ENCODE measurements at regions not wholly inside any gene's neighbourhood (a gene's known extent, or its start where the extent isn't known, plus 50 kb on each side); places are given as distances from the start of the nearest gene placed in this dataset.

DNA sequence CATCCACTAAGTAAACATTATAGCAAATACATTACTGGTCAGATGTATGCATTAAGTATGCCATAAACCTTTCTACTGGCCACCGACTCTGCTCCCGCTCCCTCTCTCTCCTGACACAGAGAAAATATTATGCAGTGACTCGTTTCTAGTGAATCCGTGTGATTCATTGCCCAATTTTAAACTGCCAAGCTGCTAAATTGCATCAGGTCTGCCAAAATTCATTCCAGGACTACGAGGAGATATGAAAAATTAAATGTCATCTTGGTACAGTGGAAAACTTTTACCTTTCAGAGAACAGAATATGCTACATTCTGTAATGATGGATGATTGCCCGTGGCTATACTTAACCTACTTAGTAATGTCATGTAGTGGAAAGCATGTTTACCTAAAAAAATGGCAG, 368.8 kb upstream of the TSHZ3 start:
- DNase-seq, result no peak

DNA sequence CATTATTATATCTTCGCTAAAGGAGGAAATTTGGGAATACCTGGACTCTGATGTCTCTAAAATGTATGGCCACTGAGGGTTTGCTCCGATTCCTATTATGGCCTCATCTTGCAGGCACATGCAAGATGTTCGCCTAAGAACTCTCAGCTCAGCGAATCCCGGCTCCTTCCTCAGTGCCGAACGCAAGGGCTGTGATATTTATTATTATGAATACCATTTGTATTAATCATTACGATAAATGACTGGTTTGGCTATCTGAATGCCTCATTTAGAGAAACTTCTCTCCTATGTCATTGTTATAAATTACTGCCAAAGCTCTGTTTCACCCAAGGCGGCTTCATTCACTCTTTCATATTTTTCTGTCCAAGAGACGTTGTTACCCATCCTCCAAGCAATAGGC, 369.7 kb upstream of the TSHZ3 start:
- DNase-seq, result no peak

DNA sequence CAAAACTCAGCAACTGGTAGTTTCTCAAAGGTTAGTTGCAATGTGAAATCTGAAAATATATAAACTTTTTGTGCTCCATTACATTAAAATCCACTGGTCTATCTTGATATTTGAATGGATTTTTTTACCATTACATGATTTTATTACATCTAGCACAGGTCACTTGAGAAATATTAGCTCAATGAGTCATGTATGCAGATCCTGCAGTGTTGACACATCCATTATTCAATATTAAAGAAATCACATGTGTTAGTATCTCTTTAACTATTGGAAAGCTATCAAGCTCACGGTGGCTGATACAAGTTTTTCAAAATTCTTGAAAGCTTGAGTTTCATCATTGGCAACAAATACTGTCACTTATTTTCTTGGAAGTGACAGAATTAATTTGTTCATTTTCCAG, 373.9 kb upstream of the TSHZ3 start:
- DNase-seq, result no peak

DNA sequence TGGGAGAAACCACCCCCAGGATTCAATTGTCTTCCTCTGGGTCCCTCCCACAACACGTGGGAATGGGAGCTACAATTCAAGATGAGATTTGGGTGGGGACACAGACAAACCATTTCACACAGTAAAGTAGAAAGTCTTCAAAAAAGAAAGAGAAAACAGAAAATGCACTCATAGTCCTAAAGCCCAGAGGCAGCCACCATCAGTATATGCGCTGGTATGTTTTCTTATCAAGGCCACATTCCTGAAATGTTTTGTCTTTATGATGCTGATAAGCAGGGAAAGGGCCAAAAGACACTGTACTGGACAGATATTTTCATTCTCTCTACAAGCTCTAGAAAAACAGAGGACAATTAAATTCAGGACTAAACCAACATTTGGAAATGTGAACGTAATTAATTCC, 375.8 kb upstream of the TSHZ3 start:
- DNase-seq, result no peak

DNA sequence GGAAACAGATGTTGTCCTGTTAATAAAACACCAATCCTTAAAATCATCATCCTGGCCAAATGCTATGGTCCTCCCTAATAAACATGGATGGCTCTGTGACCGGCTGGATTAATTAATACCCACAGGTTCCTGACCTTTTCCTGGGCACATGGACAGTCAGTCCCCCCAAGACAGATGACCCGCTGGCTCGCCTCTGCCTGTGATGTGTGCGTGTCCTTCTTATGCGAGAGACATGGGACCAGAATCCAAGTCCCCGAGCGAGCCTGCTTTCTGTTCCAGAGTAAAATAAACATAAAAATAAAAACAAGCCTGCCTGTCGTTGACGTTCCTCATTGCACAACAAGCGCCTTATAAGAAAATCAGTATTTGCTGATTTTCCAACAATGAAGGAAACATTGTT, 378.3 kb upstream of the TSHZ3 start:
- no peak for DNase-seq

DNA sequence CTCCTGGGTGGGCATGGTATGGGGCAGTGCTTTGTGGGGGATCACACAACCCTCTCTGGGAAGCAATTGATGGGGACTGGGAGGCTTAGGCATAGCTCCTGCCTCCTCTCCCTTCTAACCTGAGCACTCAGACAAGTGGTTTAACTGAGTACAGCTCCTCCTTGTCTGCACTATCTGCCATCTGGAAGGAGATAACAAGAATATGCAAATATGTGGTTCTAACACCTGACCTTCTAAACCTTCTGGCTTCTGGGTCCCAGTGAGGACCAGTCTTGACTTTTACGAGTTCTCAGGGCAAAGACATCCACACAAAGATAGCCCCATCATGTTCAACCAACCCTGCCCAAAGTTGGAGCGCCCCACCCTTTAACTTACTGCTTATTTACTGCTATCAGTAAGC, 381.0 kb upstream of the TSHZ3 start:
- DNase-seq, result no peak

DNA sequence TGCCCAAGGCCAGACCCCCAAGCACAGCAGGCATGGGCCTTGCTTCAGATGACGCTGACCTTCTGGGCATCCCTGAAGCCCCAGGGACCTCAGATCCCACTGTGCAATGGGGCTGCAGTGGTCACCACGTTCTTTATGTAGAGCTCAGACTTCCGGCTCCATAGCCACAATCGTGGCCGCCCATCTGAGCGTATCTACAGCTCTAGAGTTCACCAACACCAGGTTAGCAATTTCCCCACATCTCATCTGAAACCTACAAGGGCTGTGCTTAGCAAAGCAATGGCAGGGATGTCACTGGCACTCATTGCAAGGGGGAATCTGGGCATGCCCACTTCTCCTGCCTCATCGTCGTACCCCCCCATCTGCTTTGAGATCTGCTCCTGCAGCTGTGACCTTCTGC, 384.4 kb upstream of the TSHZ3 start:
- DNase-seq, result no peak

DNA sequence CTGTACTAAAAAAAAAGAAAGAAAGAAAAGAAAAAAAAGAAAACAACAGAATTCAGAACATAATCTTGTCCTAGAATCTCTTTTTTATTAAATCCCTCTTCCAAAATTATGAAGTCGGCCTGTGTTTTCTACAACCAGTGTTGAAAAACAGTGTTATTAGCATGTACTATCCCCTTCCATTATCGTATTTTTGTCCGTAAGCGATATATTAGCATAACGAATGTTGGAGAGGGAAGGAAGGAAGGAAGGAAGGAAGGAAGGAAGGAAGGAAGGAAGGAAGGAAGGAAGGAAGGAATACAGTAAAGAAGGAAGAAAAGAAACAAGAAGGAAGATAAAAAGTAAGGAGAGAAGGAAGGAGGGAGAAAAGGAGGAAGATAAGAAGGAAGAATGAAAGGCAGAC, 393.0 kb upstream of the TSHZ3 start:
- DNase-seq, result no peak

DNA sequence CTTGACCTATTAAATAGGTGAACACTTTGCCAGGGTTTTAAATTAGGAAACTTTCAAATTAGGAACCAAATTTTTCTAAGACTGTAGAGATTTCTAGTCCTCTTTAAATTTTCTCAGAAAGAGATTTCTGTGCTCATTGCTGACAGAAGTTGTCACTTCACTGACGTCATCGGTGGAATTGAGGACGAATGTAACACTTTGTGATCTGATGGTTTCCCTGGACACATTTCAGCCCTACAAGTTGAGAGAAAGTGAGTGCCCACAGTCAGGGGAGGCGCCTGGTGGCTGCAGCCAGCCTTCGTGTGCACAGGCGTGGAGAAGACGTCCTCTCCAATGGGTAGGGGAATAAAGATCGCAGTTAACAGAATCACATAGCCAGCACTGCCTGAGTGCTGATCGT, 396.5 kb upstream of the TSHZ3 start:
- no peak for DNase-seq

DNA sequence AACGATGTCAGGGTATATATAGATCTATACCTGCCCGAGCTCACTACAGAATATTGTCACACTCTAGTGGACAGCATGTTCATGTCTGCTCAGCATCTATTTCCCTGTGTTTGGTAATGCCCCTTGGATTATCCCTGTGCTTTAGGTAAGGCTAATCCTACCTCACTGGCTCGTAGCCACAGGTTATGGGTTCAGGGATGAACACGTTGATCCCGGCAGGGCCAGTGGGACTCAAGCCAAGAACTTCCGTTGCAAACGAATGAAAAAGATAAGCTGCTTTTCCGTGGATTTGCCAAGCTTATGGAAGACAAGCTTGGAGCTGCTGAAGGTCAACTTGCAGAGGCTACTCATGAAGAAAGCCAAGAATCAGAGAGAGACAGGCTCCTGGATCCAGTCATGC, 400.0 kb upstream of the TSHZ3 start:
- DNase-seq, result no peak

DNA sequence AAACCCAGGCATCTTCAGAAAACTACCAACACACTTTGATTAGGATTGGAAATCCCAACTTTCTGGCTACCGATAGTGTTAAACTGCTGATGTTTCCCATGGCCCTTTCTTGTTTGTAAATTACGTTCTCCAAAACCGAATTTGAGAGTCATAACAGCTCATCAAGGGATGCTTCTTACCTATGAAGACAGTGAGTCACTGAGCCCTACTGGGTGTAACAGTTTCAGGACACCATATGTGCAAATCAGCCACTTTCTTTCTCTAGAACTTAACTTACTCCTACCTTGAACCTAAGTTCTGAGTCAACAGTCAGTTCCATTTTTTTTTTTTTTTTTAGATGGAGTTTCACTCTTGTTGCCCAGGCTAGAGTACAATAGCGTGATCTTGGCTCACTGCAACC, 410.1 kb upstream of the TSHZ3 start:
- no peak for DNase-seq

DNA sequence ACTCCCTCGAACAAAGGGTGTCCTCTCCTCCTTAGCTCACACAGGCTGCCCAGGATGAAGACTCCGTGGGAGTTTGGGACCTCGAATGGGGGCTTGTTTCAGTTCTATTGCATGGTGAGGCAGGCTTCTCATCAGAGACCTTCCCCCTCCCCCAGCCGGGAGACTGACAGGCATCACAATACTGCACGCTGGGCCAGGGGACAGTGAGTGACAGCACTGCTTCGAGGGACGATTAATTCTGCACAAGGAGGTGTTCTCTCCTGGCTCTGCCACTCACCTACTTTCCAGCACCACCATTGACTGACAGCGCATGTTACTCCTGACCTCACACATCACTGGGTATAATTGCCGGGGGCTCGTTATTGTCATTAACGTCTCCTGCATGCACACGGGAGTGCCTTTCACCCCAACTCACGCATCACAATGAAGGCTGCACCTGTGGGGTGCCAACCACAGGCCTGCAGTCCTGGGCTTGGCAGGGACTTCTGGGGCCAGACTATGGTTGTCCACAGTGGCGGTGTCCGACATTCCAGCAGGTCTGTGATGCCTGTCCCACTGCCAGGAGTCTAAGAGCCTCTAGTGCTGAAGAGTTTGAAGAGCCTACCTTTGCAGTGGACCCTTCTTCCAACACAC, 412.2 kb upstream of the TSHZ3 start:
- no peak for DNase-seq

DNA sequence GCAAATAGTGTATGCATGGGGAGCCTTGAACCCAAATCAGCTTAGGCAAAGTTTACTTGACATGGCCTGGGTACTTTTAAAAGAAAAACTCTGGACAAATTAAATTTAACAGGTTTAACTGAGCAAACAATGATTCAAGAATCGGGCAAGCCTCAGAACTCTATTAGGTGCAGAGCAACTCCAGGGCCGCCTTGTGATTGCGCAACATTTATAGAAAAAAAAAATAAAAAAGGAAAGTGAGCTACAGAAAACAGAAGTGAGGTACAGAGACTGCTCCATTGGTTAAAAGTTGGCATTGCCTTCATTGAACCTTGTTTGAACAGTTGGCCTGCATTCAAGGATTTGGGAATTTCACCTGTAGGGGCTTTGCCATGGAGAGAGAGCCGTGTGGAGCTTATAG, 421.0 kb upstream of the TSHZ3 start:
- DNase-seq, result no peak

DNA sequence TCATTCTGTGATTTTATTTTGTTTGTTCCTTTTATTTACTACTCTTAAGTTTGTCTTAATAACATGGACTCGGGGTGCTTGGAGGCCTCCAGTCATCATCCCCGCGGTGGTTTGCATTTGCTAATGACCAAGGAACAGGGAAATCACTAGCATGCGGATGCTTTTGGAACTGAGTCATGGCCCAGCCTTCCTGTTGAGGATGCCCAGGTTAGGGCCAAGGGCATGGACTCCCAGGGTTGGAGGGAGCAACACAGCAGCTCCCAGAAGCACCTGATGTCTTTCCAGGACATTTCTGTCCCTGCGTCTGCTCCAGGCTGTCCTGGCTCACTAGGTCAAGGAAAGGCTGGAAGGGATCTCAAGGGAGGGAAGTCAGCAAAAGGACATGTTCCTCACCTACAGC, 423.7 kb upstream of the TSHZ3 start:
- DNase-seq, result no peak

DNA sequence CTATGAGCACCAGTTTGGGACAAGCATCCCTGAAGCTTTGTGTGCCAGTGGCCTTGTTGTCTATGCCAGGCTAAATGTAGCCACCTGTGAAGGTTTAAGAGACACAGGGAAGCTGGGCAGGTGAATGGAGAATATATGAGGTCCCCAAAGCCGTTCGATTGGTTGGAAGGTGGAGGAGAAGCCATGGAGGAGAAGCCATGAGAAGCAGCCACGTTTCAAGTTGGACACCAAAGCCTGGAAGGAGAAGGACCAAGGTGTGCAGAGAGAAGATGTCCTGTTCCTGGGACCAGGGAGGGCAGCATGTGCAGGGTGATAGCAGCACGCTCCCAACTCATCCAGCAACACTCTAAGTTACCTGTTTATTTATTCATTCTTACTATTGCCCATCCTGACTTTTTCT, 432.3 kb upstream of the TSHZ3 start:
- DNase-seq, result no peak

DNA sequence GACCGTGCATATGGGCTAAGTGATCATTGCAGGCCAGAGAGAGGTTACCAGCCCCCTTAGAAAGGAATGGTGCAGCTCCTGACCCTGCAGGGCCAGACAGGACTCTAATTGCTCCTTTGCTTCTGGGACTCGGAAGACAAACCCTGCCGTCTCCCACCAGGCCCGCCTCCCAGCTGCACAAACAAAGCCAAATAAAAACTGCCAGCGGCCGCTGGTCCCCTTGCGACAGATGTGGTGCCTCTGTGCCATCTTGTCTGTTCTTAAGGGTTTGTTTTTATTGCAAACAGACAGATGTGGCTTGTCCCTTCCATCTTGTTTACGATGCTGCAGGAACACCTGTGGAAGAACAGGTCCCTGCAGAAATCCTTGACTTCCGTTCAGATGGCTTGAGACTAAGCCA, 434.4 kb upstream of the TSHZ3 start:
- no peak for DNase-seq

DNA sequence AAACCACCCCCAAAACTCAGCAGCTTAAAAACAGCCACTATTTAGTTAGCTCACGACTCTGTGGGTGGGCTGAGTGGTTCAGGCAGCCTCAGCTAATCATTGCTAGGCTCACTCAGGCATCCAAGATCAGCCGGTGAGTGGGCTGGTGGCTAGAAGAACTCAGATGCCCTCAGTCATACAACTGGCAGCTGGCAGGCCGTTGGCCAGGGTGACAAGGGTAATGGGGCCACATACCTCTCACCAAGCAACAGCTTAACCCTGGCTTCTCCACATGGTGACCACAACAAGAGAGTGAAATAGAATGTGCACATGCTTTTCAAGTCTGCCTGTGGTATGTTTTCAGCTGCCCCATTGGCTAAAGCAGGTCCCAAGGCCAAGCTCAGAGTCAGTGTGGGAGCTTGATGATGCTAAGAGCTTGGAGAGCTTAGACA, 435.4 kb upstream of the TSHZ3 start:
- DNase-seq, result no peak

DNA sequence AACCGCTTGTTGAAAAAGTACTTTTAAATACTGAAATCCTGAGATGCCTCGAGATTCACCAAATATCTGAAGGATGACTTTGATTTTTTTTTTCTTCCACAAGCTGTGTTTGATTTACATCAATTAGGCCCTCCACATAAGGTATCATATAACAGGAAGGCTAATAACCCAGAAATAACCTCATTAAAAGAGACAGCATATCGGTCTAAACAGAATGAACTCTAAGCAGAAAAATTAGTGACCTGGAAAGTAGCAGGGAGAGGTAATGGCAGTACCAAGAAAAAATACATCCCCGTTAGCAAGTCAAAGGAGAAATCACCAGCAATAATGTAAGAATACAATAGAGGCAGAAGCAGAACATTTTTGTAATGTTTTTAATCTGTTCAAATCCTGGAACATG, 452.4 kb upstream of the TSHZ3 start:
- DNase-seq, result no peak

DNA sequence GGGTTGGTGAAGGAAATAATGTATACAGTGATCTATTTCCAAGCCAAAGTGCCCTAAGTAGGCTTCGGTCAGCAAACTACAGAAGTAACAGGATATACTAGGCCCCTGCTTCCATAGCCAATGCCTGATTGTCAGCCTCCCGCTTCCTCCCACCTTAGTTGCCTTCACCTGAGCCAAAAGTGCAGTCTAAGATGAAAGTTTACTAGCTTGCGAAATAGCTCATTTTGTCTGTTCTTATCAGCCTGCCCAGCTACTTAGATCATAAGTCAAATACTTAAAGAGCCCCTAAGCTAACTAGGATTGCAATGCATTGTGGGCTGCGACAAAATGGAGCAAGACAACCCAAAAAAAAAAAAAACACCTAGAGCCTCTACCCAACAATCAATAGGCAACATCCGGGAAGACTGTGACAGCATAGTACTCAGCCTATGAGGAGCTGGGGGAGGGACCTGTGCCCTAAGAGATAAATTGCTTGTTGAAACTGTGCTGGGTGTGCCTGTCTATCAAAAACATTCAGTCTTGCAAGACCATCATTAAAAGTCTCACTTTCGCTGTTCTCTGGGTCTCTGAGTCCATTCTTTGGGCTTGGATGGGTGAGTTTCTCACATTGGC, 454.7 kb upstream of the TSHZ3 start:
- DNase-seq, result no peak

DNA sequence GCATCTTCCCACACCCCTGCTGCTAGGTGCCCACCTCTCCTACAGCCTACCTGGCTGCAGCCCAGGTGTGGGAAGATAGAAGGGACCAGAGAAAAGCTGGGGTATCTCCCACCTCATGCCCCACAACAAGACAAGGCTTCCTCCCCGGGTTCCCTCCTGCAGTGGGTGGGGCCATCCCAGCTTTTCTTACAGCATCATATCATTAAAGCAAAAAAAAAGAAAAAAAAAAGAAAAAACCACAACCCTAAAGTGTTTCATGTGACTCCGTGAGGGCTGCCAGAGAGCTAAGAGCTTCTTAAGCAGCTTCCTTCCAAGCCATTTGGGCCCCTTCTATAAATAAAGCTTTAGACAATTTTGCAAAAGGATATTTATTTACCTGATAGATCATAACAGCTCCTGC, 455.4 kb upstream of the TSHZ3 start:
- no peak for DNase-seq

DNA sequence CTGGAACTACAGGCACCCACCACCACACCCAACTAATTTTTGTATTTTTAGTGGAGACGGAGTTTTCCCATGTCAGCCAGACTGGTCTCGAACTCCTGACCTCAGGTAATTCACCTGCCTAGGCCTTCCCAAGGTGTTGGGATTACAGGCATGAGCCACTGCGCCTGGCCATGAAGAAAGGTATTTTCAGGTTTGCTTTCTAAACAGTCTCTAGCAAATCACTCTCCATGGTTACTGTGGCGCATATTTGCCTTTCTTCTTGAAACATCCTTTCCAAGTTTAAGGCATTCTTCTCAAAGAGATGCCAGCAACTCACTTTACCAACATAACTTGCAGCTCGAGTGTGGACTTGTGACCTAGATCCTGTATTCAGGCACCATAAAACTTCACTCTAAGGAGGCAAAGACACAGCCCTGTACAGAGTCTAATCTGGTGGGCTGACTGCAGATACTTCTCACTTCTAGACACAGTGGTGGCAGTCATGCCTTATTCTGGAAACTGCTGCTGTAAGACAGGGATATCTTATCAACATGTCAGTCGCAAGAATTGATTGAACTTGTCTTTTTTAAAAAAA, 461.4 kb upstream of the TSHZ3 start:
- DNase-seq, result no peak

DNA sequence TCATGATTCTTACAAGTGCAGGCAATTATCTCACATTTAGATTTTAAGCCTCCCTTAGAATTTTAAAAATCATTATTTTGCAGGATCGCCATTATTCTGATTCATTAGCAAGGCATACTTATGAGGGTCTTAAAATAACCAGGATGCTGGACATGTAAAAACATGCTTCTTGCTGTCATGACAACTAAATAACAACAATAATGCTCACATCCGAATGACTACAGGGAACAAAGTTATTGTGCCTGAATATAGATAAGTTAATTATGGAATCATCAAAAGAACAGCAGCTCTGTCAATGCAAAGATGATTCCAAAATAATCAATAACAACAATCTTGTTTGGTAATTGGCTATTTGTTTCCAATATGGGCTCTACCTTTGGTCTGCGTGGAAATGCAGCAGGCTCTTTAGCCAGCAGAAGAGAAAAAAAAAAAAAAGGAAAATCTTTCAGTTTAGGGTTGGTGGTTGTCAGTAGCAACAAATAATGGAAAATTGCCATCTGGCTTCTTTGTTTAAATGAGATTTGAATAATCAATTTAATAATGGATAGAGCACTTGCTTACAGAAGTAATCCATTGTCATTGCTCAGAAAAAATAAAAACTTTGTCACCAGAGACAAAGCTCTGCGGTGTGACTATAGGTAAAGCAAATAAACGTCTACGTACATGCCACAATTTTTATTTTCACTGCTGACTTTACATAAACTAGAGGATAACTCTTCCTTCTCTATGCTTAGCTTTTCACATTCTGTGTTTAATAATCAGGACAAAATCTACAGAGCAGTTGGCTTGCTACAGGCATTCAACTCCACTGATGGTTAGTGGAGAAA, 468.9 kb upstream of the TSHZ3 start:
- no peak for DNase-seq

DNA sequence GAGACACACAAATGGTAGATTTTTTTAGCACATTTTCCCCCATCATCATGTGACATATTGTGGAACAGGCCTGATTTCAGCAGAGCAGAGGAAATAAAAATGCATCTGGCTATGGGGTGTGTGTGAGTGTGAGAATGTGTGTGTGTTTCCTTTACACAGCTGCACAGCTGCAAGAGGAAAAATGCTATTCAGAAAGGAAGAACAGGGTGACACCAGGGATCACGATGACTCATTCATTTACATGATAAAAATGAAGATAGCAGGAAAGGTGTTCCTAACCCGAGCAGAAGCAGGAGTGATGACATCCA, 469.5 kb upstream of the TSHZ3 start:
- no peak for DNase-seq

DNA sequence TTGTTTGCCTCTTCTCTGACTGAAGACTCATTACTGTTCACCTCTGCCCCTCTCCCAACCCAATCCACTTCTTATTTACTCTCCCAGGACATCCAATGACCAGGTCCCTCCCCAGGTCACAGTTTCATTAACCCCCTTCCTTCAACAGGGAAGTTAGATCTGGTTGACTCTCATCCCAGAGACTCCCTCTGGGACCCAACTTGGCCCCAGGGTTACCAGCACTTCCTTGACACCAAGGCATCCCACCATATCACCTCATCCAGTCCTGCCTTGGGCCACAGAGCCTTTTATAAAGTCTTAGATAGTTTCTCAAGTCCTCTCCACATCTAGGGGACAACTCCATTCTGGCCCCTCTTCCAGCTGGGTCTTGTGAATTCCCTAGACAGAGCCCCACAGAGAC, 470.6 kb upstream of the TSHZ3 start:
- no peak for DNase-seq
